LHCN-M2 (cell line): ENCODE measurements at regions not wholly inside any gene's neighbourhood (a gene's known extent, or its start where the extent isn't known, plus 50 kb on each side); places are given as distances from the start of the nearest gene placed in this dataset.
"Not testable (repeated sequence)": the region's sequence is repeated elsewhere in the genome, so short reads cannot be mapped to it uniquely, and the experiment has no call there.

Source experiments
- DNase-seq: peaks from one replicate; pipeline ENCODE4 v3.0.0-alpha.2; 2012; ENCODE audit warnings: low read depth

DNA sequence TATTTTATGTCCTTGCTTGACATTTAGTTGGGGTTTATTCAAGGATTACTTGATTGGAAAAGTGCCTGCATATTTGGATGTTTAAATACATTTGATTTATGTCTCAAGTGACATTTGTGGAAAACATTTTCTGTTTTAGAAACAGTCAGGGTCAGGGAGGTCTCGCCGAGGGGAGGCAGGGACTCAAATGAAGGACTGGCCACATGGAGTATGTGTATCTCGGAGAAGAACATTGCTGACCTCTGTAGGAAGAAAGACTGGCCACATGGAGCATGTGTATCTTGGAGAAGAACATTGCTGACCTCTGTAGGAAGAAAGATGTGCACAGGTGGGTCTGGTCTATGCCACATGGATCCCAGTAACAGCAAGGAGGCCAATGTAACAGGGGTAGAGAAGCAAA, 233.6 kb downstream of the TRIML1 start:
- no peak for DNase-seq

GRCh38 chr4:188374871-188375270, 235.6 kb downstream of the TRIML1 start:
- no peak for DNase-seq

DNA sequence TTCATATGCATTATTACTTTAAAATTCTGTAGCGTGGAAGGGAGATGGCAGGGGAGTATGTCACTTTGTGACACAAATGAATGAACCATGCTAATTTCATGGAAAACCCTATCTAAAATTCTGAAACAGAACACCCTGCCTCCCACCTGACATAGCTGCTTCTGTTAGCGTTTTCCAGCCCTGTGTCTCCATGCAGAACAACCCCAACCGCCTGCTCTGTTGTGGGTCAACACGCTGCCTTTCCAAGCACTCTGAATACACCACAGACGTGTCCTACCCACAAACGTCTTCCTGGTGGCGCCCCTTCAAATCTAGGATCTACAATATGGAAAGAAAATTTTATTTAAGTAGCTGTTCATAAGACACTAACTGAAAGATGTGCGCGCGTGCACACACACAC, 238.6 kb downstream of the TRIML1 start:
- no peak for DNase-seq

DNA sequence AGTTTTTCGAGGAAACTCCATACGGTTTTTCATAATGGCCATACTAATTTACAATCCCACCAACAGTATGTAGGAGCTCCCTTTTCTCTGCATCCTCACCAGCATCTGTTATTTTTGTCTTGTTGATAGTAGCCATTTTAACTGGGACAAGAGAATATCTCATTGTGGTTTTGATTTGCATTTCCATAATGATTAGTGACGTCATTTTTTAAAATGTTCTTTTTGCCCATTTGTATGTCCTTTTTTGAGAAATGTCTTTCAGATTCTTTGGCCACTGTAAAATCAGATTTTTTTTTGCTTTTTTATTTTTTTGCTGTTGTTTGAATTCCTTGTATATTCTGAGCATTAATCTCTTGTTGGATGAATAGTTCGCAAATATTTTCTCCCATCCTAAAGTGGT, 243.9 kb downstream of the TRIML1 start:
- no peak for DNase-seq

DNA sequence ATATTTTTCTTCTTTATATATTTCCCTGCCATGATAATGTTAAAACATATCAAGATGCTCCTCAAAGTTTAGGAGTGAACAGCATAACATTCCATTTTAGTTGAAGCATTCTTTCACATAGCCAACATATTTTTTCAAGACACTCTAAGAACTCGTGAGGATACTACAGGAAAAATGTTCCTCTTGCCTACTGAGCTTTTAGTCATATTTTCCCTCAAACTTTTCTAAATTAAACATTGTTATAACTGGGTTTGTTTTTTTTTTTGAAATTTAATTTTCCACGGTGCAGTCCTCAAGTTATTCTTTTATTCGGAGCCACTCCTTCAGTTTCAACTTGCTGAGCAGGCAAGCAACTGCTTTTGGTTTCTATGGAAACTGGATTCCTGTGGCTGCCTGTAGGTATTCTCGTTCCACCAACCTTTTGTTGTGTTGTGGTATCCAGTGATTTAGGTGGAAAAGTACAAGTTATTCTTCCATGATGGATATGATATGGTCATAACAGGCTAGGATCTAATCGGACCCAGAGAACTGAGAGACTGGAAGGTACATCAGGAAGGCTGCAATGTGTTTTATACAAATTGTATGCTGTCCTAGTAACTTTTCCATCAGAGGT, 248.0 kb downstream of the TRIML1 start:
- DNase-seq, result no peak

DNA sequence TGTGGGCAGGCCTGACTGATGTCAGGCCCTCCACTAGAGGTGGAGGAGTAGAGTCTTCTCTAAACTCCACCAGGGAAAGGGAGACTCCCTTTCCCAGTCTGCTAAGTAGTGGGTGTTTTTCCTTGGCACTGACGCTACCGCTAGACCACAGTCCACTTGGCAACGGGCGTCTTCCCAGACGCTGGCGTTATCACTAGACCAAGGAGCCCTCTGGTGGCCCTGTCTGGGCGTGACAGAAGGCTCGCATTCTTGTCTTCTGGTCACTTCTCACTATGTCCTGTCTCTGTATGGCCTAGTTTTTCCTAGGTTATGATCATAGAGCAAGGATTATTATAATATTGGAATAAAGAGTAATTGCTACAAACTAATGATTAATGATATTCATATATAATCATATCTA, 252.1 kb downstream of the TRIML1 start:
- not testable (repeated sequence) for DNase-seq

DNA sequence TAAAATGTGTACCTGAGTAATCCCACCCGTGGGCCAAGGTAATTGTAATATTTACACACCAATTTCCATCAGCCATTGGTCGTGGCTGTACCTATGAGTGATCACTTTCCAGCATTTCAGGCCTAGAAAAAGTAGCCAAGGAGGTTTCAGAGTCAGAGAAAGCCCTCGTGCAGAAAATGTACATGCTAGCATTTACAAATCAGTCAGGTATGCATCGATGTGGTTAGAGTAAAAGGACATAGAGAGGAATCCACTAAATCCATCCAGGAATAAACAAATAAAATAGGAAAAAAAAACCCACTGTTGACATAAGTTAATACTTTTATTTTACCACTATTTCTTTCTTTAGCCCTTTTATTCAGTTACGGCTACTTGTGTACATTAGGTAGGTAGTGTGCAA, 256.8 kb downstream of the TRIML1 start:
- no peak for DNase-seq

GRCh38 chr4:188399834-188400233, 260.6 kb downstream of the TRIML1 start:
- no peak for DNase-seq

GRCh38 chr4:188400451-188400850, 261.2 kb downstream of the TRIML1 start:
- no peak for DNase-seq

GRCh38 chr4:188403272-188403671, 264.0 kb downstream of the TRIML1 start:
- DNase-seq, result no peak

DNA sequence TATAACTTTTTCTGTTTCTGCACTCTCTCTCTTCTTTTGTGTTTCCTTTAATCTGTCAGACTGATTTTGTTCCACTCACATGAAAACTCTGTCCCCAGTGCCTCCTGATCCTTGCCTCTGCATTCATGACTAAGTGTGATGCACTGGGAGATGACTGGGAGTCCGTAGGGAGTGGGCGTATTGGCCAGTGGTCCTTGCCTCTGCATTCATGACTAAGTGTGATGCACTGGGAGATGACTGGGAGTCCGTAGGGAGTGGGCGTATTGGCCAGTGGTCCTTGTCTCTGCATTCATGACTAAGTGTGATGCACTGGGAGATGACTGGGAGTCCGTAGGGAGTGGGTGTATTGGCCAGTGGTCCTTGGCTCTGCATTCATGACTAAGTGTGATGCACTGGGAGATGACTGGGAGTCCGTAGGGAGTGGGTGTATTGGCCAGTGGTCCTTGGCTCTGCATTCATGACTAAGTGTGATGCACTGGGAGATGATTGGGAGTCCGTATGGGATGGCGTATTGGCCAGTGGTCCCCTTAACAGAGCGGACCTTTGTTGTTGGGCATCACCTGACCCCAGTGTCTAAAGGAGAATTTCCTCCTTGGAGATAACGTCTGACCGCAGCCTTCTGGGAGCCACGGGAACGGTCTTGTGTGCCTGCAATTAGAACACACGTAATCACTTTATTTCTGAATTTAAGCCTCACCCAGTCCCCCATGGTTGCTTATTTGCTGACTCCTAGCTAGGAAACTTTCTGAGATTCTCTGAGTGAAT, 266.0 kb downstream of the TRIML1 start:
- DNase-seq, result not testable (repeated sequence)

DNA sequence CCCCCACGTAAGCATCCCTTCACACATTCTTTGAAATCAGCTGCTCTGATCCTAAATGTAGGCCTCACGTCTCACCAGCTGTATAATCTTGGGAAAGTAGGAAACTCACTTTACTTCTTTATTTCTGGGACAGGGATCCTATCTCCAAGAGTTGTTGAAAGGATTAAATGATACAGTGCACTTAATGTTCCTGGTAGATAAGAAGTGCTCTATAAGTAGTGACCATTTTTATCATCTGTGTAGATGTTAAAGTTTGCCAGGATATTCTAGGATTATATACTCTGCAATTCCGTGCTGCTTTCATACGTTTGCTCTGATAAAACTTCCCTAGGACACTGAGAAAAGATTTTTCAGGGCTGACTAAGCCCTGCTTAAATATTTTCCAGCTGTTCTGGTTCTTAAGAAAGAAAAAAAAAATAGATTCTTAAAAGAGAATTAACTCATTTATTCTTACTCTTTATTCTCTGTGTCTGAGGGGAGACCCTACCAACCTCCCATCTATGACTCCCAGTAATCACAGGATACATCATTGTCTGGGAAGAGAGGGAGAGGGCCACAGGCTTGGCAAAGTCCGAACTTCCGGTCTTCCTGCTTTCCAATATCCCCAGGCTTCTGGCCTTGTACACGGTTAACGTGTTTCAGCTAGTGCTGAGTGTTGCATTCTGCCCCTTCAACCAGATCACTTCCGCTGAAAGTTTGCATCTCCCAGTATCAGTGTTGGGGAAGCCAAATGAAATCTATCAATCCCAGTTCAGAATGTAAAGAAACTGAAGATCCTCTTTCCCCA, 269.2 kb downstream of the TRIML1 start:
- no peak for DNase-seq

DNA sequence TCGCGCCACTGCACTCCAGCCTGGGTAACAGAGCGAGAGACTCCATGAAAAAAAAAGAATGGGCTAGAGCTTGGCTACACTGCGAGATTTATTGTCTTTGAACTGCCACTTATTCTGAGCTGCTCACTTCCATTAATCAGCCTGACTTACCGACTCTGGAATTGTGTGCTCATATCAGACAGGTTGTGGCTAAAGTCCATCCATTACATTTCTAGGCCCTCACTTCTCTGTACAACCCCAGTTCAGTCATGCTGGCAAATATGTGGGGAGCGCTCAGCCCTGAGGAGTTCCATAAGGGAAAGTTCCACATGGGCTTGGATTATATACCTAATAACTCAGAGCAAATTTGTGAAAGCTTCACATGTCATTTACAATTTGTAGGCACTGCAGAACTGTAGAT, 270.6 kb downstream of the TRIML1 start:
- no peak for DNase-seq

- no peak for DNase-seq
Observed at GRCh38 chr4:188411805-188412204, 272.6 kb downstream of the TRIML1 start.

GRCh38 chr4:188412499-188412898, 273.3 kb downstream of the TRIML1 start:
- no peak for DNase-seq

DNA sequence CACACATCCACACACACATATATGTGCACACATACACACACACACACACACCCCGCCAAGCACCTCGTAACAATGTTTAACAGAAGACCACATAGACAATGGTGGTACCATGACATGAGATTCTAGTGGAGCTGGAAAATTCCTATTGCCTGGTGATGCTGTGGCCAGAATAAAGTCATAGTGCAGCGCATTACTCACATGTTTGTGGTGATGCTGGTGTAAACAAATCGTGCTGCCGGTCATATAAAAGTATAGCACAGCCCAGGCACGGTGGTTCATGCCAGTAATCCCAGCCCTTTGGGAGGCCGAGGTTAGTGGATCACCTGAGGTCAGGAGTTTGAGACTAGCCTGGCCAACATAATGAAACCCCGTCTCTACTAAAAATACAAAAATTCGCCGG, 275.2 kb downstream of the TRIML1 start:
- DNase-seq, result no peak

DNA sequence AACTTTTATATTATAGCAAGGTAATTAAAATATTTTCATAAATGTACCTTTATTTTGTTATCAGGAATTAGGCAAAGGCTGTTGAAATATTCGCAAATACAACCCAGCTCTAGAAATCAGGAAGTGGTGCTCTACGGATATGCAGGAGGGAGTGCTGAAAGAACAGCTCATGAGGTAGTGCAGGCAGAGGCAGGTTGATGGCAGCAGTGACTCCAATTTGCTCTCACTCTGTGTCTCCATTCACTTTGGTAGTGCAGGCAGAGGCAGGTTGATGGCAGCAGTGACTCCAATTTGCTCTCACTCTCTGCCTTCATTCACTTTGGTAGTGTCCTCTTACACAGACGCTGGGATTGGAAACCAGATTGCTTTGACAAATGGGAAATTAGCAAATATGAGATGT, 277.9 kb downstream of the TRIML1 start:
- no peak for DNase-seq

- no peak for DNase-seq
Observed at GRCh38 chr4:188423039-188423438, 283.8 kb downstream of the TRIML1 start.

GRCh38 chr4:188428935-188429334, 289.7 kb downstream of the TRIML1 start:
- no peak for DNase-seq

DNA sequence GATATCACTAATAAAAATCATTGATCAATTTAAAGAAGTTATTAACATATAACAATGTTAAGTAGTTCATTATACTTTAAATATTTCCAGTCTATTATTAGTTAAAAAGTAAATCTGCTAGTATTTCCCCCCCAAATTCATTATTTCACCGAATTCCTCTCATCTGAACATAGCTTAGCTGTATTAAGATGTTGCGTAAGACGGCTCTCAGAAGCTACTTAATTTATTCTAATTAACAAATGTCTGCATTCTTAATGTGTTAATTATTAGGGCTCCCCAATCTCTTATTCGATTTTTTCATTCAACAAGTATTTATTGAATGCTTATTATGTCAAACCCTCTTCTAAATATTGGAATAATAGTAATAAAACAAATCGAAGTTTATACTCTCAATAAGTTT, 290.7 kb downstream of the TRIML1 start:
- DNase-seq, result no peak

- no peak for DNase-seq
Observed at GRCh38 chr4:188430384-188430783, 291.1 kb downstream of the TRIML1 start.

GRCh38 chr4:188432328-188432727, 293.1 kb downstream of the TRIML1 start:
- no peak for DNase-seq
